ENCODE measurements at regions not wholly inside any gene's neighbourhood (a gene's known extent, or its start where the extent isn't known, plus 50 kb on each side); places are given as distances from the start of the nearest gene placed in this dataset.

DNA sequence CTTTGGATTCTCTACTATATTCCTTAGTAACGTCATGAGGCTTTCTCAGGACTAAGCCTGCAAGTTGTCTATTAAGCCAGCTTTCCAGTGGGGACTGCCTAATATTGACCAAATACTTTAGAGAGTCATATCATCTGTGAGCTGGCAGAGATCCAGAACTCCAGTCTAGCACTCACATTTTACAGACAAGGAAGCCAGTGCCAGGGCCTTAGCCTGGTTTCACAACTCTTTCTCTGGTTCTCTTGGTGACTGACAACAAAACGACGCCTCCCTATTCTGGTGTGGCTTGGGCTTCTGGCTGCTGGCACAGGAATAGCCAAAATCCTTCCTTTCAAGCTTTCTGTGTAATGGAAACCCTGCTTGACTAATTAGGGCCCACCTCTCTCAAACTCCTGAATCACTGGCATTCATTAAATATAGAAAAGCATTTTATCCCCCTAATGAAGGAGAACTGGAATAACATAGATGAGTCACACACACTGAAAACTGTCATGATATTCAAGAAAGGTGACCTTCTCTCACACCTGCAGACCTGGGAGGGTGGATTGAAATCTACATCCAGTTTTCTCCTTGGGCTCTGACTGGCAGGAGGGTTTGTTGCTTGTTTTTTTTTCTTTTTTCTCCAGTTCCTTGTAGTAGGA, 75.2 kb upstream of the UBL3 start:
- peaks cover 43% of the 10 kb centered on the region for H3K4me1 Mint-ChIP-seq (ENCODE audit: low read depth, unreplicated experiment)
- Histone ChIP-seq H3K4me1 (ENCODE audit: insufficient read depth, low read length) (peaks cover 39% of the 10 kb centered on the region), H3K36me3 (ENCODE audit: insufficient read depth, low read length) (no peaks in the 10 kb centered on the region), H3K9me3 (ENCODE audit: insufficient read depth, low read depth, low read length) (no peaks in the 10 kb centered on the region), H3K9ac (ENCODE audit: low read length) (peak overlapping the region; percentile 67), H3K27ac (ENCODE audit: low read depth, low read length) (peak overlapping the region; percentile 91), H3K4me2 (ENCODE audit: low read length) (peak overlapping the region; percentile 71), H3K79me2 (ENCODE audit: insufficient read depth, low read length) (no peaks in the 10 kb centered on the region), H4K20me1 (ENCODE audit: insufficient read depth, low read length) (no peaks in the 10 kb centered on the region), H3K27me3 (ENCODE audit: insufficient read depth, low read length) (no peaks in the 10 kb centered on the region), H2AFZ (ENCODE audit: low read depth, low read length) (no peak overlapping the region), H3K4me3 (ENCODE audit: insufficient read depth, low read depth, low read length) (no peak overlapping the region)
- peaks cover 3% of the 10 kb centered on the region for H3K9me3 Mint-ChIP-seq (ENCODE audit: unreplicated experiment)
- no peak overlapping the region for H3K4me3 Mint-ChIP-seq (ENCODE audit: unreplicated experiment)
- H3K36me3 Mint-ChIP-seq (ENCODE audit: low read depth, unreplicated experiment) = no peaks in the 10 kb centered on the region
- H3K27me3 Mint-ChIP-seq (ENCODE audit: low read depth, unreplicated experiment) = no peaks in the 10 kb centered on the region
- no peak for FAIRE-seq
- H3K27ac Mint-ChIP-seq (ENCODE audit: unreplicated experiment) = peak overlapping the region; percentile 99
- peak; percentile 77 for DNase-seq (ENCODE audit: low read depth)
- no peak for TF ChIP-seq EZH2 (IDR thresholded peaks at IDR 0.05; ENCODE audit: insufficient read depth, low read length)
- TF ChIP-seq, protein P1, sequence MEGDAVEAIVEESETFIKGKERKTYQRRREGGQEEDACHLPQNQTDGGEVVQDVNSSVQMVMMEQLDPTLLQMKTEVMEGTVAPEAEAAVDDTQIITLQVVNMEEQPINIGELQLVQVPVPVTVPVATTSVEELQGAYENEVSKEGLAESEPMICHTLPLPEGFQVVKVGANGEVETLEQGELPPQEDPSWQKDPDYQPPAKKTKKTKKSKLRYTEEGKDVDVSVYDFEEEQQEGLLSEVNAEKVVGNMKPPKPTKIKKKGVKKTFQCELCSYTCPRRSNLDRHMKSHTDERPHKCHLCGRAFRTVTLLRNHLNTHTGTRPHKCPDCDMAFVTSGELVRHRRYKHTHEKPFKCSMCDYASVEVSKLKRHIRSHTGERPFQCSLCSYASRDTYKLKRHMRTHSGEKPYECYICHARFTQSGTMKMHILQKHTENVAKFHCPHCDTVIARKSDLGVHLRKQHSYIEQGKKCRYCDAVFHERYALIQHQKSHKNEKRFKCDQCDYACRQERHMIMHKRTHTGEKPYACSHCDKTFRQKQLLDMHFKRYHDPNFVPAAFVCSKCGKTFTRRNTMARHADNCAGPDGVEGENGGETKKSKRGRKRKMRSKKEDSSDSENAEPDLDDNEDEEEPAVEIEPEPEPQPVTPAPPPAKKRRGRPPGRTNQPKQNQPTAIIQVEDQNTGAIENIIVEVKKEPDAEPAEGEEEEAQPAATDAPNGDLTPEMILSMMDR (IDR thresholded peaks at IDR 0.05; ENCODE audit: insufficient read depth, low read depth, low read length) = no peak

DNA sequence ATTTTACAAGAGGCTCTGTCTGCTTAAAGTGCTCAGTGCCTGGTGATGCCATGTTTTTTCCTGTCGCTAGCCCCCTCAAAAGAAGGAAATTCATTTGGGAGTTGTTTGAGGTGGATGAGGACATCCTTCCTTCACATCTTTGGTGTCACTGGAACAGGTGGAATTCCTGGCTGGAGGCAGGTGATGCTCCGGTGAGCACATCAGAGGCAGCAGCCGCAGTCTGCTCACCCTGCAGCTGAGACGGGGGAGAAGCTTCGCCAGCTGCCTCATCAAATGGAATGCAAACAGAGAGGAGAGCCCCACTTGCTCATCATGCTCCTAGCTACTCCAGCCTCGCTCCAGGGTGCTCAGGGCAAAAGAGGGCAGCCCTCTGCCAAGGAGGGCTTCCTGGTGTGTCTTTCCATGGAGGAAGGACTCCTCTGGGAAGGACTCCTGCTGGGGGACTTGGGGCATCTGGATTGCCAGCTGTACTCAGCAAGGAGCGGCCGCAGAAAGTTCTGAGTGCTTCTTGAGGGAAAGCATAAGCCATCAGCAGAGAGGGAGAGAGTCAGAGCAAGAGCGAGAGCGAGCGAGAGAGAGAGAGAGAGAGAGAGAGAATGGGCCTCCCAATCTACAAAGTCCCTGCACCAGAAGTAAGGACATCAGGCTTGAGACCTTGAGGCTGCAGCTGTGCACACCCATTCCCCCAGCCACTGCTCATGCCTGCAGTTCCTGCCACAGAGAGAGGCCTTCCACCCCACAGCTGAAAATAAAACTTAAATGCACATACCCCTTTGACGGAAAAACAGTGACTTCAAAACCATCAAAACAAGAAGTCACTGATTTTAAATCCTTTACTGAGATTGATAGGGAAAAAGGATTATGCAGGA, 74.3 kb upstream of the UBL3 start:
- Mint-ChIP-seq H3K4me3 (ENCODE audit: unreplicated experiment) (peak overlapping the region; percentile 61), H3K27ac (ENCODE audit: unreplicated experiment) (peak overlapping the region; percentile 99), H3K27me3 (ENCODE audit: low read depth, unreplicated experiment) (no peaks in the 10 kb centered on the region), H3K9me3 (ENCODE audit: unreplicated experiment) (peaks cover 3% of the 10 kb centered on the region), H3K36me3 (ENCODE audit: low read depth, unreplicated experiment) (no peaks in the 10 kb centered on the region), H3K4me1 (ENCODE audit: low read depth, unreplicated experiment) (peaks cover 45% of the 10 kb centered on the region)
- Histone ChIP-seq H3K9me3 (ENCODE audit: insufficient read depth, low read depth, low read length) (no peaks in the 10 kb centered on the region), H3K36me3 (ENCODE audit: insufficient read depth, low read length) (no peaks in the 10 kb centered on the region), H3K4me2 (ENCODE audit: low read length) (peak overlapping the region; percentile 71), H4K20me1 (ENCODE audit: insufficient read depth, low read length) (no peaks in the 10 kb centered on the region), H3K4me3 (ENCODE audit: insufficient read depth, low read depth, low read length) (no peak overlapping the region), H3K9ac (ENCODE audit: low read length) (peak overlapping the region; percentile 67), H3K27me3 (ENCODE audit: insufficient read depth, low read length) (no peaks in the 10 kb centered on the region), H2AFZ (ENCODE audit: low read depth, low read length) (peak overlapping the region; percentile 6), H3K79me2 (ENCODE audit: insufficient read depth, low read length) (no peaks in the 10 kb centered on the region), H3K27ac (ENCODE audit: low read depth, low read length) (peak overlapping the region; percentile 91), H3K4me1 (ENCODE audit: insufficient read depth, low read length) (peaks cover 39% of the 10 kb centered on the region)
- no peak for FAIRE-seq
- peak; percentile 80 for DNase-seq (ENCODE audit: low read depth)
- TF ChIP-seq EZH2 (IDR thresholded peaks at IDR 0.05; ENCODE audit: insufficient read depth, low read length) = no peak
- TF ChIP-seq, protein P1 (IDR thresholded peaks at IDR 0.05; ENCODE audit: insufficient read depth, low read depth, low read length) = no peak

Data from astrocyte (in vitro differentiated cells and primary cell).